HFFc6 (cell line): ENCODE measurements at regions not wholly inside any gene's neighbourhood (a gene's known extent, or its start where the extent isn't known, plus 50 kb on each side); places are given as distances from the start of the nearest gene placed in this dataset.

Experiments
- DNase-seq: peaks from one replicate; pipeline ENCODE4 v3.0.0-alpha.2; 2018
- H3K27ac Mint-ChIP-seq: 2 replicates; pipeline ENCODE4 v1.8.0; 2020; ENCODE audit warnings: mild to moderate bottlenecking, mixed read lengths
- H3K27me3 Mint-ChIP-seq: 2 replicates; pipeline ENCODE4 v1.8.0; 2021; ENCODE audit warnings: mild to moderate bottlenecking, moderate library complexity, mixed read lengths; ENCODE audit not compliant: insufficient read depth
- H3K36me3 Mint-ChIP-seq: 2 replicates; pipeline ENCODE4 v1.8.0; 2021; ENCODE audit warnings: low read depth, mixed read lengths
- H3K4me1 Mint-ChIP-seq: 2 replicates; pipeline ENCODE4 v1.8.0; 2020; ENCODE audit warnings: low read depth, mixed read lengths
- H3K4me3 Mint-ChIP-seq: 2 replicates; pipeline ENCODE4 v1.8.0; 2020; ENCODE audit warnings: mild to moderate bottlenecking, moderate library complexity, mixed read lengths
- H3K9me3 Mint-ChIP-seq: 2 replicates; pipeline ENCODE4 v1.8.0; 2020; ENCODE audit warnings: mild to moderate bottlenecking, mixed read lengths
- TF ChIP-seq, protein P1 (sequence below): fragments of 200-600 bp; sonication (generic); IDR thresholded peaks from 2 replicates; pipeline ENCODE4 v1.5.0; 2021; ENCODE audit warnings: antibody characterized with exemption, mild to moderate bottlenecking

DNA sequence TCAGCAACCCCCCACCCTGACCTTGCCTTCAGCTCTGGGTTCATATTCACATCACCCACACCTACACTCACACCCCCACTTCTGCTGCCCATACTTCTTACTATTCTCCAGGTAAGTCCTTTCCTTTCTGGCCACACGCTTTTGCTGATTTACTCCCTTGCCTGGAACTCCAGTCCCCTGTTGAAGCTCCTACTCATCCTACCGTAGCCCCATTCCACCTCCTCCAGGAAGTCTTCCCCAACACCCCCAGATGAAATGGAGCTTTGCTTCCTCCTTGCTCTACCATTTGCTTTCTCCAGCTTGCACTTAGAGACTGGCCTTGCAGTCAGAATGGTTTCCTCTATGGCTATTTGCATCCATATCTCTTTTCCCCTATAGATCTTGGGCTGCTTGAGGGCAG is 182.3 kb downstream of the MELK start:
- H3K4me3 Mint-ChIP-seq: no peak overlapping the region
- H3K4me1 Mint-ChIP-seq: no peaks in the 10 kb centered on the region
- no peak for DNase-seq
- peaks cover 60% of the 10 kb centered on the region for H3K27me3 Mint-ChIP-seq
- no peaks in the 10 kb centered on the region for H3K36me3 Mint-ChIP-seq
- no peak overlapping the region for H3K27ac Mint-ChIP-seq
- TF ChIP-seq, protein P1, sequence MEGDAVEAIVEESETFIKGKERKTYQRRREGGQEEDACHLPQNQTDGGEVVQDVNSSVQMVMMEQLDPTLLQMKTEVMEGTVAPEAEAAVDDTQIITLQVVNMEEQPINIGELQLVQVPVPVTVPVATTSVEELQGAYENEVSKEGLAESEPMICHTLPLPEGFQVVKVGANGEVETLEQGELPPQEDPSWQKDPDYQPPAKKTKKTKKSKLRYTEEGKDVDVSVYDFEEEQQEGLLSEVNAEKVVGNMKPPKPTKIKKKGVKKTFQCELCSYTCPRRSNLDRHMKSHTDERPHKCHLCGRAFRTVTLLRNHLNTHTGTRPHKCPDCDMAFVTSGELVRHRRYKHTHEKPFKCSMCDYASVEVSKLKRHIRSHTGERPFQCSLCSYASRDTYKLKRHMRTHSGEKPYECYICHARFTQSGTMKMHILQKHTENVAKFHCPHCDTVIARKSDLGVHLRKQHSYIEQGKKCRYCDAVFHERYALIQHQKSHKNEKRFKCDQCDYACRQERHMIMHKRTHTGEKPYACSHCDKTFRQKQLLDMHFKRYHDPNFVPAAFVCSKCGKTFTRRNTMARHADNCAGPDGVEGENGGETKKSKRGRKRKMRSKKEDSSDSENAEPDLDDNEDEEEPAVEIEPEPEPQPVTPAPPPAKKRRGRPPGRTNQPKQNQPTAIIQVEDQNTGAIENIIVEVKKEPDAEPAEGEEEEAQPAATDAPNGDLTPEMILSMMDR: no peak
- no peaks in the 10 kb centered on the region for H3K9me3 Mint-ChIP-seq

DNA sequence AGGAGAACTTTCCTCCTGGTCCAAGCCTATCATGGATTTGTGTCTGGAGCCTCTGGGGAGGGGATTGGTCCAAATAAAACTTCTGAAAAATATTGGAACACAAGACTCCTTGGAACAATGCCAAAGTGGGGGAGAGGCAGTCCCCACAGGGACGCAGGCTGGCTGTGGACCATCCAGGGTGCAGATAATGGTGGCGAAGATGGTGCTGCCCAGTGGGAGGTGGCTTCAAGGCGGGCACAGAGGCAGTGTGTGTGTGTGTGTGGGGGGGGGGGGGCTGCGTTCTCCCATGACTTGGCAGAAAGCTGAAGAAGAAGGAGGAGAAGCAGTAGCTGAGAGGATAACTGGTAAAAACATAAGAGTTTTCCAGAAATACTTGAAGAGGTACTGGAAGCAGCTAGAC is 186.4 kb downstream of the MELK start:
- no peak overlapping the region for H3K27ac Mint-ChIP-seq
- H3K36me3 Mint-ChIP-seq: no peaks in the 10 kb centered on the region
- H3K27me3 Mint-ChIP-seq: peaks cover 53% of the 10 kb centered on the region
- DNase-seq: no peak
- TF ChIP-seq, protein P1: no peak
- no peak overlapping the region for H3K4me3 Mint-ChIP-seq
- H3K9me3 Mint-ChIP-seq: no peaks in the 10 kb centered on the region
- H3K4me1 Mint-ChIP-seq: no peaks in the 10 kb centered on the region

DNA sequence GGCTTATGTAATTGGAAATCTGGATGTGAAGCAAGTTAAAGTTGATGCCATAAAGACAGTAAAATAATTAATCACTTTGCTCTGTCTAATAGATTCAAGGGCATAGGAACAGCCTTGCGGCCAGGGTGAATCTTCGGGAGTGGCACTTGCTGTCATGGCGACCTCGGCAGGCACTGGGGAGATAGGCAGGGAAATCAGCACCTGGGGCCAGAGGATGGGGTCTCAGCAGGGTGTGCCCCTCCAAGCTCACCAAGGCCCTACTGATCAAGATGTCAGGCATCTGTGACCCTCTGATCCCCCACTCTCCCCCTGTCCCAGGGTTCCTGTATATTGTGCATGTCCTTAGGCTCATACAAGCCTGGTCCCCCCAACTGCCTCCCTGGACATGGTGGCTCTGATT is 187.3 kb downstream of the MELK start:
- no peak for DNase-seq
- TF ChIP-seq, protein P1: no peak
- H3K4me3 Mint-ChIP-seq: no peak overlapping the region
- no peak overlapping the region for H3K27ac Mint-ChIP-seq
- H3K36me3 Mint-ChIP-seq: no peaks in the 10 kb centered on the region
- H3K27me3 Mint-ChIP-seq: peaks cover 48% of the 10 kb centered on the region
- no peaks in the 10 kb centered on the region for H3K9me3 Mint-ChIP-seq
- no peaks in the 10 kb centered on the region for H3K4me1 Mint-ChIP-seq

DNA sequence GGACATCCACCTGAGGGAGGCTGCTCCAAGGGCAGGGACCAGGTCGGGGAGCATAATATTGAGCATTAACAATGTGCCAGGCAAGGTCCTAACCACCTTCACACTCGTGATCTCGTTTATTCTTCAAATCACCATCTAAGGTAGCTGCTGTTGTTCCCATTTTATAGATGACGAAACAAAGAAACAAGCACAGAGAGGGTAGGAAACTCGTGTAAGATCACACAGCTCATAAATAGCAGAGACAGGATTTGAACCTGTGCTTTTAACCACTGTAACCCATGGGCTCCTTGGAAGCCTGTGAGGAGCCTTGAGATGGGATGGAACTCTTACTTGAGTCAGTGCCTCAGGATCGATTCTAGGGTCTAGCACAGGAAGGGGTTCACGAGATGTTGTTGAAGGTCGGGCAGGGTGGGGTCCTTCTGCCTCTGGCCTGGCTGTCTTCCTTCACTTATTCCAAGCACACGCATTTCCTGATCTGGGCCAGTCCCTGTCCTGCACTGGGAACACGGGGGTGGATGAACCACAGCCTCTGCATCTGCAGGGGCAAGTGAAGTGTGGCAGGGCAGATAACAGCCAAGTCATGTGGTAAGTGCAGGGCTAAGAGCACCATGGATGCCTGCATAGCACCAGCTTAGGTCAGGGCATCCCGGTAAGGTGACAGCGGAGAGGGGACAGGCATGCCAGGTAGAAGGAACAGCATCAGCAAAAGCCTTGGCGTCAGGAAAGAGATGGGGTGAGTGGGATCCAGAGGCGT is 188.1 kb downstream of the MELK start:
- TF ChIP-seq, protein P1: no peak
- no peak overlapping the region for H3K27ac Mint-ChIP-seq
- no peaks in the 10 kb centered on the region for H3K4me1 Mint-ChIP-seq
- no peaks in the 10 kb centered on the region for H3K36me3 Mint-ChIP-seq
- DNase-seq: no peak
- no peak overlapping the region for H3K4me3 Mint-ChIP-seq
- H3K27me3 Mint-ChIP-seq: peaks cover 40% of the 10 kb centered on the region
- no peaks in the 10 kb centered on the region for H3K9me3 Mint-ChIP-seq

DNA sequence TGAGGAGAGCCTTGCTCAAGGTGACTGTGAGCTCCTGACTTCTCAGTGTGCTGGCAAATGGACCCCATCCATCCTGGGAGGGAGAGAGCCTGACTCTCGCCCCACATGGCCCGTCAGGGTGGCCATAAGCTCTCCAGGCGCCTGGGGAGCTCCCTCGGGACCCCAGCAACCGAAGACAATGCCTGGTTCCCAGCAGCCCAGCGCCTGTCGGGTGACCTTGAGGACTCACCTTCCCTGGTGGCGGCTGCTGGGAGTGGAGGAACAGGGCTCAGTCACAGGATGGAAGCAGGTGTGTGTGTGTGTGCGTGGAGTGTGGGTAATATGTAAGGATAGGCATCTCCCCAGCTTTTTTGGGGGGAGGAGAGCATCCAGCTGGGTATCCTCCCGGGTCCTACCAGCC is 190.3 kb downstream of the MELK start:
- TF ChIP-seq, protein P1: no peak
- Mint-ChIP-seq H3K4me3 (no peak overlapping the region), H3K27ac (no peak overlapping the region), H3K9me3 (no peaks in the 10 kb centered on the region), H3K36me3 (no peaks in the 10 kb centered on the region), H3K4me1 (no peaks in the 10 kb centered on the region), H3K27me3 (peaks cover 32% of the 10 kb centered on the region)
- DNase-seq: no peak
